ENCODE measurements at regions not wholly inside any gene's neighbourhood (a gene's known extent, or its start where the extent isn't known, plus 50 kb on each side); places are given as distances from the start of the nearest gene placed in this dataset.

GRCh38 chr3:86554383-86554782 lies 436.6 kb downstream of the VGLL3 start:
- no peaks in the 10 kb centered on the region for H3K4me1 ChIP-seq

GRCh38 chr3:86547692-86548091 lies 443.3 kb downstream of the VGLL3 start:
- no peaks in the 10 kb centered on the region for H4K20me1 ChIP-seq
- no peak overlapping the region for H3K9ac ChIP-seq
- no peaks in the 10 kb centered on the region for H3K36me3 ChIP-seq
- no peaks in the 10 kb centered on the region for H3K4me1 ChIP-seq
- no peak overlapping the region for H3K27ac ChIP-seq
- TF ChIP-seq Cebpa-rat (IDR thresholded peaks at IDR 0.05) = no peak
- no peaks in the 10 kb centered on the region for H3K9me3 ChIP-seq (replicated peaks in 1 of 11)
- no peak overlapping the region for H3K4me2 ChIP-seq
- H3K4me3 ChIP-seq = no peak overlapping the region
- no peaks in the 10 kb centered on the region for H3K27me3 ChIP-seq

More at GRCh38 chr3:86554383-86554782, 436.6 kb downstream of the VGLL3 start:
- H3K4me3 ChIP-seq = no peak overlapping the region
- TF ChIP-seq Cebpa-rat (IDR thresholded peaks at IDR 0.05) = no peak
- H3K4me2 ChIP-seq = no peak overlapping the region
- H3K9ac ChIP-seq = no peak overlapping the region
- no peaks in the 10 kb centered on the region for H3K9me3 ChIP-seq (replicated peaks in 1 of 11)
- H3K27me3 ChIP-seq = no peaks in the 10 kb centered on the region
- no peak overlapping the region for H3K27ac ChIP-seq
- H3K36me3 ChIP-seq = no peaks in the 10 kb centered on the region
- no peaks in the 10 kb centered on the region for H4K20me1 ChIP-seq

DNA sequence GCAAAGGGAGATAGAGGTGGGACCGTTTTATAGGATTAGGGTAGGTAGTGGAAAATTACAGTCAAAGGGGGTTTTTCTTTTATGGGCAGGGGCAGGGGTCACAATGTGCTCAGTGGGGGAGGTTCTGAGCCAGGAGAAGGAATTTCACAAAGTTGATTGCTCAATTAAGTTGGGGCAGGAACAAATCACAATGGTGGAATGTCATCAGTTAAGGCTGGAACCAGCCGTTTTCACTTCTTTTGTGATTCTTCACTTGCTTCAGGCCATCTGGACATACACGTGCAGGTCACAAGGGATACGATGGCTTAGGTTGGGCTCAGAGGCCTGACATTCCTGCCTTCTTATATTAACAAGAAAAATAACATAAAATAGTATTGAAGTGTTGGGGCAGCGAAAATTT lies 453.8 kb downstream of the VGLL3 start:
- Histone ChIP-seq H3K4me2 (no peak overlapping the region), H3K27me3 (no peaks in the 10 kb centered on the region), H3K9me3 (replicated peaks in 1 of 11) (peaks cover 0 to 8% (median 0%) of the 10 kb centered on the region in 11 experiments; a peak in 1 of 22 replicates), H3K27ac (no peak overlapping the region), H3K36me3 (no peaks in the 10 kb centered on the region), H4K20me1 (no peaks in the 10 kb centered on the region), H3K4me1 (no peaks in the 10 kb centered on the region), H3K4me3 (no peak overlapping the region), H3K9ac (no peak overlapping the region)
- TF ChIP-seq Cebpa-rat (IDR thresholded peaks at IDR 0.05) = no peak

DNA sequence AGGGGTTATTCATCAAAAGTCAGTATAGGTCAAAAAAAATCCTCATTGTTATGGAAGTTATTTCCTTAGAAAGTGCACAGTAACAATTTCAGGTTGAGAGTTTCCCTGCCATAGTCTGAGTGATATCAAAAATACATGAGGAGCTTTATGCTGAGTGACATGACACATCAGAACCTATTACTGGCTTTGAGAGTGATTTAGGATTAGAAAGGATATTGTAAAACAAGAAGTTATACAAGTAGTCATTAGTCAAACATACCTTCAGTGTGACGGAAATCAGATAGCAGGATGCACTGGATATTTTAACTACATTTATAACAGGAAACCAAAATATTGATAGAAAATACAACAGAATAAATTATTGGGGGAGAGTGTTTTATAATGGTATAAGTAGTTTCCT lies 471.1 kb downstream of the VGLL3 start:
- Histone ChIP-seq H3K4me1 (no peaks in the 10 kb centered on the region), H3K4me2 (no peak overlapping the region), H3K4me3 (no peak overlapping the region), H4K20me1 (no peaks in the 10 kb centered on the region), H3K36me3 (no peaks in the 10 kb centered on the region), H3K27ac (no peak overlapping the region), H3K27me3 (no peaks in the 10 kb centered on the region), H3K9me3 (replicated peaks in 1 of 11) (no peaks in the 10 kb centered on the region), H3K9ac (no peak overlapping the region)
- TF ChIP-seq Cebpa-rat (IDR thresholded peaks at IDR 0.05) = no peak

DNA sequence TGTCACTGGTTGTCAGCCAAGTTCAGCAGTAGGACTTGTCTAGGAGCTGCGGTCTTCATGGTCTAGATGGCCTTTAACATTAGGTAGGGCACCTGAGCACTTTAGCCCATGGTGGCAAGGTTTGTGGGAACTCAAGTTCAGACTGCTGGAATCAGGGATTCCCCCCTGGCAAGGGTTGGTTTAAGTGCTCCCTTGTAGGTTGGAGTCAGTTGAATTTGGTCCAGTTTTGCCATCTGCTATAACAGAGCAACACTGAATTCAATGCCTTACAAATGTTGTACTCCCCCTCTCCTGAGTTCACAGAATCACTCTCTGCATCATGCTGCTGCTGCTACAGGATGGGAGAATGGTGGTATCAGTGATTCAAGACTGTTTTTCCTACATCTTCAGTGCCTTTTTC lies 509.3 kb downstream of the VGLL3 start:
- no peaks in the 10 kb centered on the region for H3K4me1 ChIP-seq
- no peaks in the 10 kb centered on the region for H4K20me1 ChIP-seq
- no peak overlapping the region for H3K4me2 ChIP-seq
- TF ChIP-seq Cebpa-rat (IDR thresholded peaks at IDR 0.05) = no peak
- no peaks in the 10 kb centered on the region for H3K9me3 ChIP-seq (replicated peaks in 1 of 11)
- no peak overlapping the region for H3K4me3 ChIP-seq
- H3K36me3 ChIP-seq = no peaks in the 10 kb centered on the region
- H3K9ac ChIP-seq = no peak overlapping the region
- H3K27ac ChIP-seq = no peak overlapping the region
- H3K27me3 ChIP-seq = no peaks in the 10 kb centered on the region

GRCh38 chr3:86481031-86481430 lies 509.9 kb downstream of the VGLL3 start:
- no peak overlapping the region for H3K4me3 ChIP-seq
- no peaks in the 10 kb centered on the region for H3K36me3 ChIP-seq
- no peaks in the 10 kb centered on the region for H3K4me1 ChIP-seq
- no peaks in the 10 kb centered on the region for H3K9me3 ChIP-seq (replicated peaks in 1 of 11)
- H3K9ac ChIP-seq = no peak overlapping the region
- H3K27ac ChIP-seq = no peak overlapping the region
- TF ChIP-seq Cebpa-rat (IDR thresholded peaks at IDR 0.05) = no peak
- no peak overlapping the region for H3K4me2 ChIP-seq
- H4K20me1 ChIP-seq = no peaks in the 10 kb centered on the region
- no peaks in the 10 kb centered on the region for H3K27me3 ChIP-seq

- Histone ChIP-seq H3K36me3 (no peaks in the 10 kb centered on the region), H3K4me2 (no peak overlapping the region), H3K9ac (no peak overlapping the region), H3K27ac (no peak overlapping the region), H4K20me1 (no peaks in the 10 kb centered on the region), H3K4me1 (no peaks in the 10 kb centered on the region), H3K27me3 (no peaks in the 10 kb centered on the region), H3K4me3 (no peak overlapping the region), H3K9me3 (replicated peaks in 1 of 11) (no peaks in the 10 kb centered on the region)
- TF ChIP-seq Cebpa-rat (IDR thresholded peaks at IDR 0.05) = no peak
These were observed 526.8 kb downstream of the VGLL3 start for GRCh38 chr3:86464180-86464579.

- Histone ChIP-seq H3K9ac (no peak overlapping the region), H4K20me1 (no peaks in the 10 kb centered on the region), H3K4me1 (0 out of 20 replicates have a peak, but pooled peaks cover 0 to 5% (median 0%) of the 10 kb centered on the region in 10 experiments), H3K4me3 (no peak overlapping the region), H3K27ac (no peak overlapping the region), H3K4me2 (no peak overlapping the region), H3K9me3 (replicated peaks in 1 of 11) (no peaks in the 10 kb centered on the region), H3K36me3 (no peaks in the 10 kb centered on the region), H3K27me3 (no peaks in the 10 kb centered on the region)
- TF ChIP-seq Cebpa-rat (IDR thresholded peaks at IDR 0.05) = no peak
These were observed 539.2 kb downstream of the VGLL3 start for GRCh38 chr3:86451749-86452148.

DNA sequence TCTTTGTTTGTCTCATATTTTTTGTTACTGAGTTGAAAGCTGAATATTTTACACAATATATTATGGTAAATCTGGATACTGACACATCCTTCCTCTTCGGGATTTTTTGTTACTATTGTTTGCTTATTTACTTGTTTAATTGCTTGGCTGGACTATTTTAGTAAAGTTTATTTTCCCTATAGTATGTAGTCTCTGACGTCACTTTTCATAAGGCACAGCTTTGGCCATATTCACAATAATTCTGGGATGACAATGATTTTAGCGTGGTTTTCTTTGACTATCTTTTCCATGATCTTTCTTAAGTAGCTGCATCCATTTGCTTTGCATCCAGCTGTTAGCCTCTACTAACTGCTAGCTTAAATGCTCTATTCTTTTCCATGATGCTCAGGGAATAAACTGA lies 552.4 kb downstream of the VGLL3 start:
- Histone ChIP-seq H3K4me1 (no peaks in the 10 kb centered on the region), H4K20me1 (no peaks in the 10 kb centered on the region), H3K36me3 (no peaks in the 10 kb centered on the region), H3K27ac (no peak overlapping the region), H3K9me3 (replicated peaks in 1 of 11) (no peaks in the 10 kb centered on the region), H3K4me3 (no peak overlapping the region), H3K4me2 (no peak overlapping the region), H3K9ac (no peak overlapping the region), H3K27me3 (no peaks in the 10 kb centered on the region)
- no peak for TF ChIP-seq Cebpa-rat (IDR thresholded peaks at IDR 0.05)

GRCh38 chr3:86427343-86427742 lies 563.6 kb downstream of the VGLL3 start:
- H3K27me3 ChIP-seq = no peaks in the 10 kb centered on the region
- H3K9me3 ChIP-seq (replicated peaks in 1 of 11) = no peaks in the 10 kb centered on the region
- no peak overlapping the region for H3K27ac ChIP-seq
- no peak overlapping the region for H3K4me3 ChIP-seq
- no peak for TF ChIP-seq Cebpa-rat (IDR thresholded peaks at IDR 0.05)
- no peaks in the 10 kb centered on the region for H4K20me1 ChIP-seq
- no peaks in the 10 kb centered on the region for H3K36me3 ChIP-seq
- H3K9ac ChIP-seq = no peak overlapping the region
- no peaks in the 10 kb centered on the region for H3K4me1 ChIP-seq
- no peak overlapping the region for H3K4me2 ChIP-seq

Data from BLaER1 treated with 17β-estradiol and CSF1 and Interleukin-3, amounts not matched to agents 10 nM and 100 nM (cell line).